ENCODE measurements at regions not wholly inside any gene's neighbourhood (a gene's known extent, or its start where the extent isn't known, plus 50 kb on each side); places are given as distances from the start of the nearest gene placed in this dataset.
"Not testable (repeated sequence)": the region's sequence is repeated elsewhere in the genome, so short reads cannot be mapped to it uniquely, and the experiment has no call there.

GRCh38 chrX:63204266-63205074, 146.7 kb downstream of the SPIN4 start:
- not testable (repeated sequence) for TF ChIP-seq POLR2A, CTCF (IDR thresholded peaks at IDR 0.05)

Measured in heart left ventricle (tissue), 13 donors.